ENCODE measurements at regions not wholly inside any gene's neighbourhood (a gene's known extent, or its start where the extent isn't known, plus 50 kb on each side); places are given as distances from the start of the nearest gene placed in this dataset.

- ATAC-seq (ENCODE audit: low read depth) (no peak), DNase-seq (no peak)
- no peak overlapping the region for H3K56ac ChIP-seq (ENCODE audit: extremely low read depth, insufficient read depth, low read length)
- POLR2A ChIA-PET (ENCODE audit: unreplicated experiment): no interaction called here
- no peaks in the 10 kb centered on the region for H3K79me1 ChIP-seq (ENCODE audit: low read depth in 1 of 2, low read length in 2 of 2)
- no peak overlapping the region for H3K4me3 ChIP-seq (ENCODE audit: insufficient read depth, low read depth, low read length)
- H2AK9ac ChIP-seq (replicated peaks; ENCODE audit: low read depth, low read length, poor library complexity): no peak overlapping the region
- no peak overlapping the region for H2BK20ac ChIP-seq (ENCODE audit: low read depth, low read length)
- H4K8ac ChIP-seq (ENCODE audit: low read depth in 2 of 2, low read length in 2 of 2): no peak overlapping the region
- no peak for TF ChIP-seq FOS (IDR thresholded peaks at IDR 0.05; ENCODE audit: low read depth, low read length)
- no peak for TF ChIP-seq RCOR1 (IDR thresholded peaks at IDR 0.05; ENCODE audit: insufficient replicate concordance, low read length)
- TF ChIP-seq BHLHE40 (IDR thresholded peaks at IDR 0.05; ENCODE audit: low read depth, low read length): no peak
- no peak for TF ChIP-seq CEBPB (IDR thresholded peaks at IDR 0.05; ENCODE audit: low read depth, low read length)
- no peak for TF ChIP-seq SMC3 (IDR thresholded peaks at IDR 0.05; ENCODE audit: low read depth, low read length)
- no peak for TF ChIP-seq ELK1 (IDR thresholded peaks at IDR 0.05; ENCODE audit: borderline replicate concordance, low read depth, low read length)
- no peak for TF ChIP-seq POLR2A (IDR thresholded peaks at IDR 0.05; ENCODE audit: low read depth, low read length)
- no peak for TF ChIP-seq MXI1 (IDR thresholded peaks at IDR 0.05; ENCODE audit: borderline replicate concordance, low read depth, low read length)
- TF ChIP-seq, protein P1, sequence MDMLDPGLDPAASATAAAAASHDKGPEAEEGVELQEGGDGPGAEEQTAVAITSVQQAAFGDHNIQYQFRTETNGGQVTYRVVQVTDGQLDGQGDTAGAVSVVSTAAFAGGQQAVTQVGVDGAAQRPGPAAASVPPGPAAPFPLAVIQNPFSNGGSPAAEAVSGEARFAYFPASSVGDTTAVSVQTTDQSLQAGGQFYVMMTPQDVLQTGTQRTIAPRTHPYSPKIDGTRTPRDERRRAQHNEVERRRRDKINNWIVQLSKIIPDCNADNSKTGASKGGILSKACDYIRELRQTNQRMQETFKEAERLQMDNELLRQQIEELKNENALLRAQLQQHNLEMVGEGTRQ (IDR thresholded peaks at IDR 0.05; ENCODE audit: low read depth, low read length): no peak
- no peak for TF ChIP-seq RFX5 (IDR thresholded peaks at IDR 0.05; ENCODE audit: low read depth, low read length)
- no peak for TF ChIP-seq CHD1 (IDR thresholded peaks at IDR 0.05; ENCODE audit: low read depth, low read length)
- CTCF ChIA-PET: no interaction called here
- no peak overlapping the region for H2BK15ac ChIP-seq (ENCODE audit: low read depth, low read length)
- no peak overlapping the region for H2BK5ac ChIP-seq (ENCODE audit: low read depth, low read length, poor library complexity, severe bottlenecking)
- intact Hi-C loops (cut with micrococcal nuclease) (no loop called here), dilution Hi-C loops (cut with HindIII; ENCODE audit: low sequenced_read_pairs, unreplicated experiment) (no loop called here), in situ Hi-C loops (cut with MboI; ENCODE audit: low sequenced_read_pairs) (no loop called here)
- no peak overlapping the region for H3K23ac ChIP-seq (ENCODE audit: low read depth, low read length)
- no peak overlapping the region for H3K4ac ChIP-seq (ENCODE audit: low read depth, low read length)
- H3K14ac ChIP-seq (replicated peaks; ENCODE audit: low read depth, low read length): no peak overlapping the region
- H3K9ac ChIP-seq (ENCODE audit: low read depth, low read length): no peak overlapping the region
- BruUV-seq (replicated peaks): no TSS peak
- H3K27me3 ChIP-seq (ENCODE audit: control insufficient read depth, insufficient read depth, low read length): no peaks in the 10 kb centered on the region
- no peak overlapping the region for H3K4me2 ChIP-seq (ENCODE audit: low read depth, low read length)
- H2AK5ac ChIP-seq (ENCODE audit: low read depth, low read length): no peak overlapping the region
- no peak overlapping the region for H3K27ac ChIP-seq (ENCODE audit: insufficient read depth, low read length)
- no peaks in the 10 kb centered on the region for H4K20me1 ChIP-seq (ENCODE audit: insufficient read depth, low read length)
- no peaks in the 10 kb centered on the region for H3K9me1 ChIP-seq (ENCODE audit: insufficient read depth, low read length)
- no peaks in the 10 kb centered on the region for H3K4me1 ChIP-seq (ENCODE audit: control insufficient read depth, insufficient read depth, low read length)
- peaks cover 6% of the 10 kb centered on the region for H3K9me3 ChIP-seq (ENCODE audit: control insufficient read depth, insufficient read depth, low read length)
- no peaks in the 10 kb centered on the region for H3K36me3 ChIP-seq (ENCODE audit: control insufficient read depth, insufficient read depth, low read length)
- no peak overlapping the region for H3K18ac ChIP-seq (ENCODE audit: low read depth, low read length)
- H4K91ac ChIP-seq (ENCODE audit: insufficient read depth, low read depth, low read length): no peak overlapping the region
- no peak overlapping the region for H2AFZ ChIP-seq (replicated peaks; ENCODE audit: low read length, poor library complexity)
- H4K5ac ChIP-seq (ENCODE audit: low read depth, low read length): no peak overlapping the region
- H2BK120ac ChIP-seq (ENCODE audit: low read depth, low read length): no peak overlapping the region
Measured at GRCh38 chrX:4004822-4005221, 291.4 kb upstream of the PRKX start.

All from IMR-90 (cell line).